Mucosa of gallbladder (tissue), 1 donor: ENCODE measurements at regions not wholly inside any gene's neighbourhood (a gene's known extent, or its start where the extent isn't known, plus 50 kb on each side); places are given as distances from the start of the nearest gene placed in this dataset.
A peak's percentile ranks its signal among the peaks of the same experiment; 100 is the strongest.

ENCODE experiments used
- DNase-seq: peaks from one replicate; pipeline ENCODE4 v3.0.0-alpha.2; 2020; ENCODE audit warnings: low spot score
- donor health status: DM: no; HTN: no; CAD: no.

DNA sequence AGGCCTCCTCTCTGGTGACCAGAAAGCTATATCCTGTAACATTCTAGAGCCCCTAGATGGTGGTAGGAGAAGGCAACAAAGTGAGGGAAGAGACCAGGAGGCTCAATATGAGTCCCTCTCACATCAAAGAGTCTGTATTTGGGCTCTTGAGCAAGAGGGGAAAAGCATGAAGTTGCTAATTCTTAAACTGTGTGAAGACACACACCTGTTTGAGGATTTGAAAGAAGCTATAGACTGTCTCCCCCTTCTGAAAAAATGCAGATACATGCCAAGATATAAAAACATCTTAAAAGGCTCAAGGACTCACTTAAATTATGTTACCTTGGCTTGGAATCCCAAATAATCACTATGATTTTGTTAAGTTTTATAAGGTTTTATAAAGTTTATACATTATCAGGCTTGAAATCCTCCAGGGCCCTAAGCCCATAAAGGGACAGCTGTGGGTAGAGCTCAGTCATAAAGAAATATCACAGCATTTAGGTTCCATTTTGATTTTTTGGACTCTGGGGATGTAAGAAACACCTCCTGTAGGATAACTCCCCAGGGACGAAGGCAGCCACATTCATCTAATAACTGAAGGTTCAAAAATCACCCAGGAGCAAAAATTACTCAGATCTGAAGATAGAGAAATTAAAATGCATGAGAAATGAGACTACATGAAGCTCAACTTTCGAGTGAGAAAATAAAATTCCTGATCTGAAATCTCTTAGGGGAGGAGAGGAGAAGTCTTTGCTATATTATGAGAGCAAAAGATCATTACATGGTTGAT lies 136.1 kb upstream of the LGALSL start:
- DNase-seq: no peak

DNA sequence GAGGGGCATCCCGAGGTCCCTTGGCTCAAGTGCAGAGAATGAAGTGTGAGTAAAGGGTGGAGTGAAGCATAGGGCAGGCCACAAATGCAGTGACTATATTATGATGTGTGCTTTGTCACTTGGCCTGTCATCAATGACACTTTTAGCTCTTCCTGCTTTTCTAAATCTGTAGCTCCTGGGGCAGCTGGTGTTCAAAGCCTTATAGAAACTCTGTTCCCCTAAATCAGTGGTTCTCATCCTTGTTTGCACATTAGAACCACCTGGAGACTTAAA lies 135.6 kb upstream of the LGALSL start:
- no peak for DNase-seq

- DNase-seq: no peak
These were observed 134.1 kb upstream of the LGALSL start for GRCh38 chr2:64319896-64320295.

GRCh38 chr2:64322433-64322832 lies 131.5 kb upstream of the LGALSL start:
- DNase-seq: no peak

GRCh38 chr2:64323197-64323596 lies 130.8 kb upstream of the LGALSL start:
- no peak for DNase-seq

GRCh38 chr2:64324746-64325410 lies 129.1 kb upstream of the LGALSL start:
- no peak for DNase-seq

DNA sequence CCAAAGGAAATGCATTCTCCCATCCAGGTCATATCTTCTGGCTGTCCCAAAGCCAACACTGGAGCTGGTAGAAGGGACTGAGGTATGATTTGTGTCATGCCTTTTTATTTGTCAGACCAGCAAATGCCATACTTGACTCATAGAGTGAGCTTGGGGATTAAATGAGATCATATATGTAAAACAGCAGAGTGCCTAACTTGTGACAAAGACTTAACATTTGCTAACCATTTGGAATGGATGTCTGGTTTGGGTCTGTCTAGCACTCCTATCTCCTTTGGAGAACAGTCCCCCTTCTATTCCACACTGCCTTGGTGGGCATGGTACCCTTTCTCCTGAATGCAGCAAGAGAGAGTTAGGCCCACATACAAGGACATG lies 128.5 kb upstream of the LGALSL start:
- DNase-seq: no peak

DNA sequence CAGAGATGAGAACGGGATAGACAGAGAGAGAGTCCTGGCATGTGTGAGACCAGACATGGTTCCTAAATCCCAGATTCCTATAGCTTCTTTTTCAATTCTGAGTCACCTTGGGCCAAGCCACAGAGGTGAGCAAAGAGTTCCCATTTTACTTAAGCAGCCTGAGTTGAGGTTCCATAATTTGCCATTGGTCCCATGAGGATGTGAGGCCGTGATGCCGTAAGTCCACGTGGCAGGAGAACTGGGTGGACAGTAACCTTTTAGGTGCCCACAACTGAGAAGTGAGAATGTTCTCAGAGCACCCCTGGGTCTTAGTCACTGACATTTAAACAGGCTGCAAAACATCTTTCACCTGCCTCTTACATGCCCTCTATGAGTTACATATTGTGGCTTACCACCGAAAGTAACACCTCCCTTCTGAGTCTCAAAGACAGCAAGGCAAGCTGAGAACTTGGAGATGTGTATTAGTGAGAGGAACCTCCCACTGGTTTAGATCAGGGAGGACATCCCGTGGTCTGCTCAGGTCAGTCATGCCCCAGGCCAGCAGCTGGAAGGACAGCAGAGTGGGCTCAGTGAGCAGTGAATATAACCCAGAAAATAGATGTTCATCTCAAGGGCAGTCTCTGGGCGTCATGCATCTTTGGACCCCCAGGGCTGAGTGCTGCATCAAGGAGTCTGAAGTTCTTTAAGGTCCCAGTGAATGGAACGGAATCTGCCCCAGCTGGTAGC lies 127.9 kb upstream of the LGALSL start:
- no peak for DNase-seq

- DNase-seq: no peak
These were observed 127.3 kb upstream of the LGALSL start for GRCh38 chr2:64326578-64327050.

DNA sequence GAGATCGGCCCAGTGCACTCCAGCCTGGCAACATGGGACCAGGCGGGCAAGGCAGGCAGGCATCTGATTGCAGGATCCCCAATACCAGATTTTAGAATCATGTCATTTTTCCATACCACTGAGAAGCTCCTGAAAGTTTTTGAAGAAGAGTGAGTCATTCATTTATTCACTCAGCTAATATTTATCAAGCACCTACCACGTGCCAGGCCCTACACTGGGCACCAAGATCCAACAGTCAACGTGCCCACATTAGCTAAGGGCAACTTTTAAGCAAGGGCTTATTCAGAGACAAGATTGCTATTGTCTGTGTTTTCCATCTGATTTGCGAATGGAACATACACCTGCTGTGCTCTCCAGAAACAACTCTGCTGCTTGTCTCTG lies 126.8 kb upstream of the LGALSL start:
- no peak for DNase-seq

DNA sequence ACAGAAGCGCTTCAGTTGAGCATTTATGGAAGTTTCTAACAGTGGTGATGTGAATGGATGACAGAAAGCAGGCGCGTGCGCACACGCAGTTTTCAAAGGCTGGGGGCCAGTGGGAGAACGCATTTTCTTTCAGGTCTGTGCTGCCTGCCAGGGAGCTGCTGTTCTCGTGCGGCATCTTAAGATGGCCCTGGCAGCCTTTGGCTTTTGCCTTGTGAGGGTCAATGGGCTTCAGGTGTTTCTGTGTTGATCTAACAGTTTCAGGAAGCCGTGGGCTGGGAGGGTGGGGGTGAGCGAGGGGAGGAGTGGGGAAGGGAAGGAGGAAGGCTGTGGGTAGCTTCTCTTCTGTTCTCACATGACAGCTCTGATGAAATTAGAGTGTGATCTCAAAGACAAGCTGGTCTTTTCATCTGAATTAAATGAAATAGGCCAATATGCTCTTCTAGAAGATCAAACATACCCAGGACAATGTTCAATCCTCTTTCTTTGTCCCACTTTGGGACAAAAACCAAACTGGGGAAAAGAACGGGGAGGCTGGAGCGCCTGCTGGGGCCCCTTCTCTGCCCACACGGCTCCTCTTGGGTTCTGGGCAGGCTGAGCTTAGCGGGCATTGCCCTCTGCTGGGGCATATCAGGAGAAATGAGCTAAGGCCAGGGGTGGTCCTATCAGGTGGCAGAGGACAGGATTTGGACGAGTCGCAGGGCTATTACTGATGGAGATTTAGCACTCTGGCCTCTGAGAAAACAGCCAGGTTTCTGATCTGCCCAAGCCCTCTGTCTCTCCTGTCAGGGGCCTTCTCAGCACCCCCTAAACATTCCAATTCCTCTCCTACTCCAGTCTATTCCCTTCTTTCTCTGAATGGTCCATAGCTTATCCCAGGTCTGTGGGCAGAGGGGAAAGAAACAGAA lies 126.2 kb upstream of the LGALSL start:
- DNase-seq: peak; percentile 64

DNA sequence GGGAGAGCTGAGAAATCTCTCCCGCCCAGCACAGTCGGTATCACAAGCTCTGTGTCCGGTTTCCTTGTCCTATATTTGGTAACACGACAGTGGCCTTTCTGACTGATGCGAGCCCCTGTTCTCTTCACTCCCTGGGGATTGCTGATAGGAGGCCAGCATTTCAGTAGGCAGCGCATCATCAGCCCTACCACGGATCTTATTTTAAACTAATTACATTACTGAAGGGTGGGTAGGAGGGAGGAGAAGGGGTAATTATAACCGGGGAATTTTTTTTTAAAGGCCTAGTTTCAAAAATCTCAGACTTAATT lies 125.6 kb upstream of the LGALSL start:
- no peak for DNase-seq

- DNase-seq: no peak
These were observed 125.2 kb upstream of the LGALSL start for GRCh38 chr2:64328756-64329155.

- DNase-seq: peak; percentile 54
These were observed 124.1 kb upstream of the LGALSL start for GRCh38 chr2:64329848-64330247.

DNA sequence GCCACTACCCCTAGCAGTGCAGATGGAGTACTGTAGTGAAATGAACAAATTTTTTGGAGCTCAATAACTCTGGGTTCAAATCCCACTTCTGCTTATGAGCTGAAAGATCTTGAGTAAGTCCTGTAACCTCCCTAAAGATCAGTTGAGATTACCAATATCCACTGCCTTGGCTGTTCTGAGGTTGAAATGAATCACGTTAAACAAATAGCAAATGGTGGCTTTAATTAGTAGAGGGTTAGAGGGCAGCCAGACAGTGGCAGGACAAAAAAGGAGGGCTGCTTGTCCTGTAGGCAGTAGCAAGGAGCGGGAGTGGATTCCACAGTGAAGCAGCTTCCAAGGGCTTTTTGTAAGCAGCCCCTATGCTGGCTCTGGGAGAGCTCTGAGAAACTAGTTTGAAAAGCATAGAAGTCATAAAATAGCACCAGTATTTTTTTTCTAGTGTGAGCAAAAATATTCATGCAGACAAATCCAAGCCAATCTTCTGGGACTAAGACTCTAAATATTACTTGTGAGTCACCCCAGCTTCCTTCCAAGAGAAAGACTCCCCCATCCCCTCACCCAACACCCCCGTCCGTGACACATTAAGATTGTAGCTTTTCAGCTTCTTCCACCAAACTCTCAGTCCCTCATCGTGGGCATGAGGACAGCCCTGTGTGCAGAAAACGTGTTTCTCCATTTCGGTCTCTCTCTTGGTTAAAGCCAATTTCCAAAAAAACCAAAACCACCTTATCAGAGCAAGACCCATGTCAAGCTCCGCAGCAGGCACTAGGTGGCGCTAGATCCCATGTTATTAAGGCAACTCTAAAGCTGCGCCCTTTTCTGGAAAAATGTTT lies 123.5 kb upstream of the LGALSL start:
- peak; percentile 73 for DNase-seq

GRCh38 chr2:64331114-64331645 lies 122.8 kb upstream of the LGALSL start:
- DNase-seq: no peak

DNA sequence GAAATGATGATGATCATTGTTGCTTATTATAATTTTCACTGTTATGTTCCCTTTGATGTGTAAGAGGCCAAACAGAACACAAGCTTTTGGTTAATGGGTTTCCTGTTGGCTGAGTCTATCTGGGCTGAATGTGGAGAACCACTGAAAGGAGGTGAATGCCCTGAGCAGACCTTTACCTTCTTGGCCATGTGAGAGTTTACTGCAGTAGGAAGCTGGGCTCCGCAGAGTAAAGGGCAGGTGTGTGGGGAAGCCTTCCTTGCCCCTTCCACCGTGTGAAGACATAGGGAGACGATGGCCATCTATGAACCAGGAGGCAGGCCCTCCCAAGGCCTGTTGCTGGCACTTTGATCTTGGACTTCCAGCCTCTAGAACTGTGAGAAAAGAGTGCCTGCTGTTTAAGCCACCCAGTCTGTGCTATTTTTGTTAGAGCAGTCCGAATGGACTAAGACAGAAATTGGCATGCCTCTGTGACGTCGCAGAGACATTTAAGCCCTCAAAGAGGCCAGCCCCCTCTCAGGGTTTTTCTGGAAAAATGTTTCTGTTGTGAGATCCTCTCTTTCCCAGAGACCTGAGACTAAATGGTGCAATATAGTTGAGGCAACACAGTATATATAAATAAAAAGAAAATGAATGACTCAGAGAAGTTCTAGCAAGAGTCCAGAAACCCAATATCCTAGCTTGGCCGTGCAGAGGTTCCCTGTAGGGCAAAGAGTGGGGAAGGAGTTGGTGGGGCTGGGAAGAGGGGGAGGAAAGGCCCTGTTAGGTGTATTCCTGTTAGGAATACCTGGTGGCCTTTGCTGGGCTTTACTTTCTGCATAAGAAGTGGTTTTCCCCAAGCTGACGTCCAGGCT lies 121.9 kb upstream of the LGALSL start:
- DNase-seq: no peak

DNA sequence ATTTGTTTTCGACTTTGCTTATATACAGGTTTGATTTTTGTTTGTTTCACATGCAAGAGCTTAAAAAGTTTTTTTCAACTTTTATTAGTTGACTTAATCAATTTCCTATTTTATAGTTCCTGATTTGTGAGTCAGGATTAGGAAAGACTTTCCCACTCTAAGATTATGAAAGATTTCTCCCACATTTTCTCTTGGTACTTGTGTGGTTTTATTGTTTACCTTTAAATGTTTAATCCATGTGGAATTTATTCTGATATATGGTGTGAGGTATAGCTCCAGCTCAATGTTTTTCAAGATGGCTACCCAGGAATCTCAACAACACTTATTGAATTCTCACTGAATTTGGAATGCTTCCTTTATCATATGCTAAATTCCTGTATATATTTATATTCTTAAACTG lies 117.8 kb upstream of the LGALSL start:
- no peak for DNase-seq

DNA sequence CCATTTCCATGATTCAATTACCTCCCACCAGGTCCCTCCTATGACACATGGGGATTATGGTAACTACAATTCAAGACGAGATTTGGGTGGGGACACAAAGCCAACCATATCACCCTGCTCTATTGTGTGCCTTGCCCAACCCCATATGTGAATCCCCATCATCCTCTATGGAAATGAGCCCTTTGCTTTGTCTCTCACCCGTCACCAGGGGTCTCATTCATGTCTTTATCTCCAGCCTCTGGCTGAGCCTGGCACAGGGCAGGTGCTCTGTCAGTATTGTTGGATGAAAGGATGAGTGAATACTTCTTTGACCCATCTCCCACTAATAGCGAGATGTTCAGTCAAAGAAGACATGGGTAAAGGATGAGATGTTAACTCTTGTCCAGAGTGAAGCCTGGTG lies 116.6 kb upstream of the LGALSL start:
- no peak for DNase-seq

GRCh38 chr2:64338108-64338507 lies 115.9 kb upstream of the LGALSL start:
- no peak for DNase-seq
